Nephron (organoid): ENCODE measurements at regions not wholly inside any gene's neighbourhood (a gene's known extent, or its start where the extent isn't known, plus 50 kb on each side); places are given as distances from the start of the nearest gene placed in this dataset.

Experiments
- H3K27ac Mint-ChIP-seq, 3 experiments: 2 replicates each; pipeline ENCODE4 v1.8.0; 2020; ENCODE audit warnings: mixed read lengths in 3 of 3, mild to moderate bottlenecking in 2 of 3, moderate library complexity in 1 of 3
- H3K27me3 Mint-ChIP-seq: 2 replicates; pipeline ENCODE4 v1.8.0; 2021; ENCODE audit warnings: low read depth, mild to moderate bottlenecking, moderate library complexity, mixed read lengths
- H3K36me3 Mint-ChIP-seq: 2 replicates; pipeline ENCODE4 v1.8.0; 2020; ENCODE audit warnings: low read depth, mixed read lengths
- H3K4me1 Mint-ChIP-seq: 2 replicates; pipeline ENCODE4 v1.8.0; 2020; ENCODE audit warnings: mixed read lengths
- H3K4me3 Mint-ChIP-seq, 3 experiments: 2 replicates each; pipeline ENCODE4 v1.8.0; 2020; ENCODE audit warnings: mild to moderate bottlenecking in 3 of 3, mixed read lengths in 3 of 3, moderate library complexity in 2 of 3
- H3K9me3 Mint-ChIP-seq: 2 replicates; pipeline ENCODE4 v1.8.0; 2020; ENCODE audit warnings: mixed read lengths
- TF ChIP-seq, protein P1 (sequence below), 3 experiments: fragments of 200-600 bp; sonication (generic); IDR thresholded peaks; one replicate each; pipeline ENCODE4 v1.5.0; 2021; ENCODE audit warnings: antibody characterized with exemption in 3 of 3; ENCODE audit not compliant: unreplicated experiment in 3 of 3

GRCh38 chr17:52297230-52298010, 138.9 kb upstream of the CA10 start:
- Mint-ChIP-seq H3K4me3 (no peak overlapping the region), H3K27me3 (peaks cover 4% of the 10 kb centered on the region), H3K36me3 (no peaks in the 10 kb centered on the region), H3K4me1 (peaks cover 28% of the 10 kb centered on the region), H3K27ac (no peak overlapping the region), H3K9me3 (no peaks in the 10 kb centered on the region)
- TF ChIP-seq, protein P1, sequence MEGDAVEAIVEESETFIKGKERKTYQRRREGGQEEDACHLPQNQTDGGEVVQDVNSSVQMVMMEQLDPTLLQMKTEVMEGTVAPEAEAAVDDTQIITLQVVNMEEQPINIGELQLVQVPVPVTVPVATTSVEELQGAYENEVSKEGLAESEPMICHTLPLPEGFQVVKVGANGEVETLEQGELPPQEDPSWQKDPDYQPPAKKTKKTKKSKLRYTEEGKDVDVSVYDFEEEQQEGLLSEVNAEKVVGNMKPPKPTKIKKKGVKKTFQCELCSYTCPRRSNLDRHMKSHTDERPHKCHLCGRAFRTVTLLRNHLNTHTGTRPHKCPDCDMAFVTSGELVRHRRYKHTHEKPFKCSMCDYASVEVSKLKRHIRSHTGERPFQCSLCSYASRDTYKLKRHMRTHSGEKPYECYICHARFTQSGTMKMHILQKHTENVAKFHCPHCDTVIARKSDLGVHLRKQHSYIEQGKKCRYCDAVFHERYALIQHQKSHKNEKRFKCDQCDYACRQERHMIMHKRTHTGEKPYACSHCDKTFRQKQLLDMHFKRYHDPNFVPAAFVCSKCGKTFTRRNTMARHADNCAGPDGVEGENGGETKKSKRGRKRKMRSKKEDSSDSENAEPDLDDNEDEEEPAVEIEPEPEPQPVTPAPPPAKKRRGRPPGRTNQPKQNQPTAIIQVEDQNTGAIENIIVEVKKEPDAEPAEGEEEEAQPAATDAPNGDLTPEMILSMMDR (IDR thresholded peaks at IDR 0.05; ENCODE audit: unreplicated experiment in 3 of 3): peak in 1 of 3 experiments; percentile 23

- no peak overlapping the region for H3K27ac Mint-ChIP-seq
- H3K36me3 Mint-ChIP-seq: no peaks in the 10 kb centered on the region
- H3K4me1 Mint-ChIP-seq: peaks cover 18% of the 10 kb centered on the region
- H3K9me3 Mint-ChIP-seq: no peaks in the 10 kb centered on the region
- H3K27me3 Mint-ChIP-seq: peaks cover 4% of the 10 kb centered on the region
- TF ChIP-seq, protein P1 (IDR thresholded peaks at IDR 0.05; ENCODE audit: unreplicated experiment in 3 of 3): no peak
- H3K4me3 Mint-ChIP-seq: no peak overlapping the region
These were observed 135.8 kb upstream of the CA10 start for GRCh38 chr17:52294301-52294700.

DNA sequence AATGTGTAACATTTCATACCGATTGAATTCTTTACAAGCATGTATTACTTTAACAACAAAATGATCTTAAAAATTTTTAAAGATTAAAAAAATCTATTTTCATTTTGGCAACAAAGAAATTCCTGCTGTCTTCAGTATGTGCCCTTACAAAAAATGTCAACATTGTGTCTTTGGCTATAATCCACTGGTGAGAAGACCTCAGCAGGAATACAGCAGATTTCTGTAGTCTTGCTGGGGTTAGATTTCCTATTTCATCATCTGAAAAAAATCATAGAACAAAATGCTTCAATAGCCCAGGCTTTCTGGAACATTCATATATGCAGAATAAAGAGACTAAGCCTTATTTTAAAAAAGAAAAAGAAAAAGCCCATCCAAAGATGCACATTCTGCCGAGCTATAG, 129.1 kb upstream of the CA10 start:
- no peaks in the 10 kb centered on the region for H3K27me3 Mint-ChIP-seq

DNA sequence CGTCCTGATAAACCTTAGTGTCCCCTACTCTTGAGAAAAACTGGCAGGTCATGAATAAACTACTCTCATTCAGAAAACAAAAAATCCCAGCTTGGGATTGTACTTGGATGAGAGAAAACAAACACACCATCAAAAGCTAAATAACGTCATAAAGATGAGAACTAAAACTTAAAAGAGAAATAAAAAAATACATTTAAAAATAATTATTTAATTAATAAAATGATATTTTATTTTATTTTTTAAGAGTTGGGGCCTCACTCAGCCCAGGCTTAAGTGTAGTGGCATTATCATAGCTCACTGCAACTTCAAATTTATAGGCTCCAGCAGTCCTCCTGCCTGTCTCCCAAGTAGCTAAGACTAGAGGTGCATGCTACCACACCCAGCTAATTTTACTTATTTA, 125.4 kb upstream of the CA10 start:
- H3K4me3 Mint-ChIP-seq: no peak overlapping the region
- no peaks in the 10 kb centered on the region for H3K27me3 Mint-ChIP-seq

More for the DNA sequence above, 129.1 kb upstream of the CA10 start:
- Mint-ChIP-seq H3K27ac (no peak overlapping the region), H3K9me3 (peaks cover 4% of the 10 kb centered on the region), H3K4me1 (peaks cover 7% of the 10 kb centered on the region), H3K4me3 (no peak overlapping the region), H3K36me3 (no peaks in the 10 kb centered on the region)
- TF ChIP-seq, protein P1 (IDR thresholded peaks at IDR 0.05; ENCODE audit: unreplicated experiment in 3 of 3): no peak

GRCh38 chr17:52276381-52277008, 118.0 kb upstream of the CA10 start:
- H3K4me3 Mint-ChIP-seq: no peak overlapping the region
- no peaks in the 10 kb centered on the region for H3K9me3 Mint-ChIP-seq
- no peaks in the 10 kb centered on the region for H3K27me3 Mint-ChIP-seq
- no peak overlapping the region for H3K27ac Mint-ChIP-seq
- TF ChIP-seq, protein P1 (IDR thresholded peaks at IDR 0.05; ENCODE audit: unreplicated experiment in 3 of 3): no peak
- no peaks in the 10 kb centered on the region for H3K36me3 Mint-ChIP-seq
- H3K4me1 Mint-ChIP-seq: no peaks in the 10 kb centered on the region

More for the DNA sequence above, 125.4 kb upstream of the CA10 start:
- TF ChIP-seq, protein P1 (IDR thresholded peaks at IDR 0.05; ENCODE audit: unreplicated experiment in 3 of 3): no peak
- peaks cover 7% of the 10 kb centered on the region for H3K4me1 Mint-ChIP-seq
- H3K36me3 Mint-ChIP-seq: no peaks in the 10 kb centered on the region
- H3K9me3 Mint-ChIP-seq: peaks cover 4% of the 10 kb centered on the region
- no peak overlapping the region for H3K27ac Mint-ChIP-seq
